H9 (cell line): ENCODE measurements at regions not wholly inside any gene's neighbourhood (a gene's known extent, or its start where the extent isn't known, plus 50 kb on each side); places are given as distances from the start of the nearest gene placed in this dataset.

Experiments used
- DNase-seq: peaks from one replicate; pipeline ENCODE4 v3.0.0-alpha.2; 2017
- H2AFZ ChIP-seq: one replicate; pipeline ENCODE4 v1.6.1; 2013; ENCODE audit warnings: mild to moderate bottlenecking, low read length, control low read depth, moderate library complexity
- H2AK5ac ChIP-seq: 2 replicates; pipeline ENCODE4 v1.6.1; 2013; ENCODE audit warnings: low read length, control low read depth, mixed read lengths; ENCODE audit not compliant: insufficient read length
- H2BK120ac ChIP-seq: one replicate; pipeline ENCODE4 v1.6.1; 2013; ENCODE audit warnings: low read depth, mild to moderate bottlenecking, low read length, control low read depth, inconsistent platforms; ENCODE audit not compliant: poor library complexity, severe bottlenecking
- H2BK12ac ChIP-seq: 2 replicates; pipeline ENCODE4 v1.6.1; 2013; ENCODE audit warnings: low read length, control low read depth, mixed read lengths, low read depth; ENCODE audit not compliant: insufficient read length
- H2BK15ac ChIP-seq: 2 replicates; pipeline ENCODE4 v1.6.1; 2013; ENCODE audit warnings: low read depth, low read length, control low read depth
- H2BK20ac ChIP-seq: one replicate; pipeline ENCODE4 v1.6.1; 2013; ENCODE audit warnings: low read depth, mild to moderate bottlenecking, low read length, control low read depth, inconsistent platforms; ENCODE audit not compliant: poor library complexity, severe bottlenecking
- H2BK5ac ChIP-seq: 2 replicates; pipeline ENCODE4 v1.6.1; 2013; ENCODE audit warnings: low read length, control low read depth, mixed read lengths; ENCODE audit not compliant: insufficient read length
- H3K14ac ChIP-seq: 2 replicates; pipeline ENCODE4 v1.6.1; 2013; ENCODE audit warnings: low read length, control low read depth; ENCODE audit not compliant: insufficient read depth
- H3K18ac ChIP-seq: 2 replicates; pipeline ENCODE4 v1.6.1; 2013; ENCODE audit warnings: low read depth, mild to moderate bottlenecking, mixed read lengths, low read length, control low read depth; ENCODE audit not compliant: insufficient read length
- H3K23ac ChIP-seq: 2 replicates; pipeline ENCODE4 v1.6.1; 2013; ENCODE audit warnings: low read length, control low read depth, mixed read lengths, low read depth; ENCODE audit not compliant: insufficient read length
- H3K23me2 ChIP-seq: 2 replicates; pipeline ENCODE4 v1.6.1; 2013; ENCODE audit warnings: low read depth, mild to moderate bottlenecking, mixed read lengths, low read length, control low read depth; ENCODE audit not compliant: insufficient read length, poor library complexity, severe bottlenecking
- H3K27ac ChIP-seq: 2 replicates; pipeline ENCODE4 v1.5.1; 2013; ENCODE audit warnings: low read length, control low read depth, mixed read lengths, low read depth; ENCODE audit not compliant: insufficient read length
- H3K27me3 ChIP-seq: 2 replicates; pipeline ENCODE4 v1.6.1; 2013; ENCODE audit warnings: low read length, control low read depth, inconsistent platforms; ENCODE audit not compliant: insufficient read depth
- H3K4ac ChIP-seq: 2 replicates; pipeline ENCODE4 v1.6.1; 2013; ENCODE audit warnings: low read depth, mild to moderate bottlenecking, control low read depth, inconsistent platforms, low read length, moderate library complexity
- H3K4me1 ChIP-seq: 2 replicates; pipeline ENCODE4 v1.6.1; 2013; ENCODE audit warnings: low read length, control low read depth, inconsistent platforms; ENCODE audit not compliant: insufficient read depth
- H3K4me2 ChIP-seq: 2 replicates; pipeline ENCODE4 v1.6.1; 2013; ENCODE audit warnings: low read length, control low read depth, mixed read lengths; ENCODE audit not compliant: insufficient read length, insufficient read depth
- H3K56ac ChIP-seq: 2 replicates; pipeline ENCODE4 v1.6.1; 2013; ENCODE audit warnings: low read depth, mild to moderate bottlenecking, mixed read lengths, low read length, control low read depth; ENCODE audit not compliant: insufficient read length
- H3K79me1 ChIP-seq: 2 replicates; pipeline ENCODE4 v1.6.1; 2013; ENCODE audit warnings: low read depth, mild to moderate bottlenecking, moderate library complexity, low read length, control low read depth, inconsistent platforms; ENCODE audit not compliant: insufficient read depth, poor library complexity, severe bottlenecking
- H3K79me2 ChIP-seq: 2 replicates; pipeline ENCODE4 v1.6.1; 2013; ENCODE audit warnings: low read length, control low read depth, inconsistent platforms; ENCODE audit not compliant: insufficient read depth
- H3K9ac ChIP-seq: 2 replicates; pipeline ENCODE4 v1.6.1; 2013; ENCODE audit warnings: low read length, control low read depth, mixed read lengths; ENCODE audit not compliant: insufficient read length; ENCODE audit errors: extremely low read depth
- H3K9me3 ChIP-seq: one replicate; pipeline ENCODE4 v1.6.1; 2013; ENCODE audit warnings: low read depth, low read length, inconsistent platforms; ENCODE audit not compliant: control insufficient read depth
- H3T11ph ChIP-seq: one replicate; pipeline ENCODE4 v1.6.1; 2013; ENCODE audit warnings: mild to moderate bottlenecking, low read length, control low read depth, inconsistent platforms
- H4K20me1 ChIP-seq: one replicate; pipeline ENCODE4 v1.6.1; 2013; ENCODE audit not compliant: control insufficient read depth, insufficient read length, insufficient read depth
- H4K5ac ChIP-seq: 2 replicates; pipeline ENCODE4 v1.6.1; 2013; ENCODE audit warnings: low read depth, mild to moderate bottlenecking, mixed read lengths, low read length, control low read depth; ENCODE audit not compliant: insufficient read length
- H4K8ac ChIP-seq: replicated peaks from 2 replicates; pipeline ENCODE4 v1.6.1; 2013; ENCODE audit warnings: low read length, control low read depth, mixed read lengths, low read depth; ENCODE audit not compliant: insufficient read length
- H4K91ac ChIP-seq: 2 replicates; pipeline ENCODE4 v1.6.1; 2013; ENCODE audit warnings: low read depth, mild to moderate bottlenecking, moderate library complexity, mixed read lengths, low read length, control low read depth; ENCODE audit not compliant: insufficient read length
- H3K27ac Mint-ChIP-seq, 3 experiments: 2 replicates in 2 of 3; 3 replicates in 1 of 3; pipeline ENCODE4 v1.8.0; 2020 to 2021; ENCODE audit warnings: mixed read lengths in 3 of 3, mild to moderate bottlenecking in 1 of 3, moderate library complexity in 1 of 3
- H3K27me3 Mint-ChIP-seq: 2 replicates; pipeline ENCODE4 v1.8.0; 2021; ENCODE audit warnings: low read depth, mild to moderate bottlenecking, moderate library complexity, mixed read lengths
- H3K36me3 Mint-ChIP-seq, 3 experiments: 2 replicates in 2 of 3; 3 replicates in 1 of 3; pipeline ENCODE4 v1.8.0; 2020 to 2021; ENCODE audit warnings: low read depth in 3 of 3, mixed read lengths in 3 of 3; ENCODE audit not compliant: insufficient read depth in 1 of 3
- H3K4me1 Mint-ChIP-seq, 2 experiments: 2 replicates each; pipeline ENCODE4 v1.8.0; 2020; ENCODE audit warnings: mixed read lengths in 2 of 2
- H3K4me3 Mint-ChIP-seq, 2 experiments: 2 replicates in 1 of 2; 3 replicates in 1 of 2; pipeline ENCODE4 v1.8.0; 2020 to 2021; ENCODE audit warnings: mild to moderate bottlenecking in 2 of 2, mixed read lengths in 2 of 2, moderate library complexity in 1 of 2
- H3K9me3 Mint-ChIP-seq, 2 experiments: 2 replicates in 1 of 2; 3 replicates in 1 of 2; pipeline ENCODE4 v1.8.0; 2020; ENCODE audit warnings: mild to moderate bottlenecking in 2 of 2, mixed read lengths in 2 of 2, moderate library complexity in 1 of 2
- WGBS: extraction: QIAGEN DNeasy Blood & Tissue Kit; methylation state at CpG from one replicate; pipeline ENCODE4 v1.1.7; 2013; ENCODE audit warnings: missing lambda C conversion rate, low lambda C conversion rate, mixed read lengths; ENCODE audit not compliant: insufficient read length; ENCODE audit errors: extremely low coverage; 5-methylcytosine and 5-hydroxymethylcytosine counted together
- TF ChIP-seq, protein P1 (sequence below): fragments of 200-600 bp; sonication (generic); conservative IDR thresholded peaks from 3 replicates; pipeline ENCODE4 v1.8.0; 2021; ENCODE audit warnings: antibody characterized with exemption, mild to moderate bottlenecking

GRCh38 chr2:131657895-131658768 lies 130.4 kb downstream of the CCDC74A start:
- Histone ChIP-seq H3K23ac (no peak overlapping the region), H2AK5ac (no peak overlapping the region), H4K5ac (no peak overlapping the region), H4K8ac (no peak overlapping the region), H3K27ac (no peak overlapping the region), H3K79me1 (no peaks in the 10 kb centered on the region), H3K56ac (no peak overlapping the region), H3K18ac (no peak overlapping the region), H2AFZ (no peak overlapping the region), H4K91ac (no peak overlapping the region), H3K14ac (no peak overlapping the region; the same call in 1 of the 2 replicates), H3K4me2 (no peak overlapping the region), H4K20me1 (no peaks in the 10 kb centered on the region), H2BK5ac (no peak overlapping the region), H2BK20ac (no peak overlapping the region), H3K4me1 (no peaks in the 10 kb centered on the region), H2BK120ac (no peak overlapping the region), H3T11ph (no peak overlapping the region), H2BK15ac (no peak overlapping the region), H3K79me2 (no peaks in the 10 kb centered on the region), H3K23me2 (no peaks in the 10 kb centered on the region), H3K9me3 (no peaks in the 10 kb centered on the region), H3K27me3 (no peaks in the 10 kb centered on the region), H3K9ac (no peak overlapping the region), H2BK12ac (no peak overlapping the region), H3K4ac (no peak overlapping the region)
- Mint-ChIP-seq H3K4me3 (no peak overlapping the region), H3K27ac (no peak overlapping the region; a peak in 1 of 7 replicates), H3K4me1 (peaks cover 3 to 6% of the 10 kb centered on the region in 2 experiments; a peak in 3 of 4 replicates), H3K9me3 (peaks cover 3 to 8% of the 10 kb centered on the region in 2 experiments), H3K36me3 (peaks cover 0 to 5% (median 0%) of the 10 kb centered on the region in 3 experiments; a peak in 1 of 7 replicates), H3K27me3 (peaks cover 11% of the 10 kb centered on the region)
- no CpG with 5 or more reads among the region's 49 CpGs for WGBS
- no peak for DNase-seq
- TF ChIP-seq, protein P1, sequence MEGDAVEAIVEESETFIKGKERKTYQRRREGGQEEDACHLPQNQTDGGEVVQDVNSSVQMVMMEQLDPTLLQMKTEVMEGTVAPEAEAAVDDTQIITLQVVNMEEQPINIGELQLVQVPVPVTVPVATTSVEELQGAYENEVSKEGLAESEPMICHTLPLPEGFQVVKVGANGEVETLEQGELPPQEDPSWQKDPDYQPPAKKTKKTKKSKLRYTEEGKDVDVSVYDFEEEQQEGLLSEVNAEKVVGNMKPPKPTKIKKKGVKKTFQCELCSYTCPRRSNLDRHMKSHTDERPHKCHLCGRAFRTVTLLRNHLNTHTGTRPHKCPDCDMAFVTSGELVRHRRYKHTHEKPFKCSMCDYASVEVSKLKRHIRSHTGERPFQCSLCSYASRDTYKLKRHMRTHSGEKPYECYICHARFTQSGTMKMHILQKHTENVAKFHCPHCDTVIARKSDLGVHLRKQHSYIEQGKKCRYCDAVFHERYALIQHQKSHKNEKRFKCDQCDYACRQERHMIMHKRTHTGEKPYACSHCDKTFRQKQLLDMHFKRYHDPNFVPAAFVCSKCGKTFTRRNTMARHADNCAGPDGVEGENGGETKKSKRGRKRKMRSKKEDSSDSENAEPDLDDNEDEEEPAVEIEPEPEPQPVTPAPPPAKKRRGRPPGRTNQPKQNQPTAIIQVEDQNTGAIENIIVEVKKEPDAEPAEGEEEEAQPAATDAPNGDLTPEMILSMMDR: no peak
